CD4-positive, alpha-beta T cell treated with Interleukin-21 for 1 hour (primary cell): ENCODE measurements at regions not wholly inside any gene's neighbourhood (a gene's known extent, or its start where the extent isn't known, plus 50 kb on each side); places are given as distances from the start of the nearest gene placed in this dataset.
"Not testable (repeated sequence)": the region's sequence is repeated elsewhere in the genome, so short reads cannot be mapped to it uniquely, and the experiment has no call there.

Experiments
- DNase-seq: peaks from one replicate; pipeline ENCODE4 v3.0.0-alpha.2; 2020

- DNase-seq: no peak
Observed at GRCh38 chr19:5257155-5258045, 83.2 kb downstream of the PTPRS start.

- DNase-seq: no peak
Observed at GRCh38 chr19:5255602-5256231, 84.9 kb downstream of the PTPRS start.

GRCh38 chr19:5254944-5255343 lies 85.7 kb downstream of the PTPRS start:
- DNase-seq: no peak

GRCh38 chr19:5254543-5254942 lies 86.1 kb downstream of the PTPRS start:
- no peak for DNase-seq

GRCh38 chr19:5253406-5254110 lies 87.1 kb downstream of the PTPRS start:
- DNase-seq: no peak

GRCh38 chr19:5251096-5252065 lies 89.2 kb downstream of the PTPRS start:
- no peak for DNase-seq

GRCh38 chr19:5250127-5250659 lies 90.4 kb downstream of the PTPRS start:
- no peak for DNase-seq

GRCh38 chr19:5249526-5249925 lies 91.1 kb downstream of the PTPRS start:
- DNase-seq: no peak

- DNase-seq: no peak
Observed at GRCh38 chr19:5247957-5248705, 92.5 kb downstream of the PTPRS start.

GRCh38 chr19:5246554-5247155 lies 94.0 kb downstream of the PTPRS start:
- DNase-seq: no peak

GRCh38 chr19:5245631-5246553 lies 94.7 kb downstream of the PTPRS start:
- no peak for DNase-seq

- no peak for DNase-seq
Observed at GRCh38 chr19:5244351-5244750, 96.3 kb downstream of the PTPRS start.

- no peak for DNase-seq
Observed at GRCh38 chr19:5243878-5244277, 96.7 kb downstream of the PTPRS start.

- DNase-seq: not testable (repeated sequence)
Observed at GRCh38 chr19:5241896-5242295, 98.7 kb downstream of the PTPRS start.

GRCh38 chr19:5240011-5240410 lies 100.6 kb downstream of the PTPRS start:
- no peak for DNase-seq

- no peak for DNase-seq
Observed at GRCh38 chr19:5238700-5239099, 101.9 kb downstream of the PTPRS start.

GRCh38 chr19:5237939-5238480 lies 102.6 kb downstream of the PTPRS start:
- no peak for DNase-seq

GRCh38 chr19:5237190-5237780 lies 103.3 kb downstream of the PTPRS start:
- DNase-seq: no peak
